Right lobe of liver (tissue), 6 donors: ENCODE measurements at regions not wholly inside any gene's neighbourhood (a gene's known extent, or its start where the extent isn't known, plus 50 kb on each side); places are given as distances from the start of the nearest gene placed in this dataset.
"Not testable (repeated sequence)": the region's sequence is repeated elsewhere in the genome, so short reads cannot be mapped to it uniquely, and the experiment has no call there.

Experiments used
- ATAC-seq, 4 donors: fragments of 200-7000 bp; cut with Tn5 transposase; one replicate each; pipeline ENCODE4 v1.9.1; 2020; ENCODE audit warnings: mild to moderate bottlenecking in 4 of 4, moderate library complexity in 4 of 4
- DNase-seq, 3 donors: peaks; one replicate each; pipeline ENCODE4 v3.0.0-alpha.2; 2020
- H3K27ac ChIP-seq, 3 donors: fragments of 200-600 bp; one replicate each; pipeline ENCODE4 v1.8.0; 2022
- H3K27me3 ChIP-seq, 2 donors: fragments of 200-600 bp; one replicate each; pipeline ENCODE4 v1.8.0; 2022
- H3K36me3 ChIP-seq, 4 donors: fragments of 200-600 bp; sonication (generic) in 1 of 4; one replicate each; pipeline versions ENCODE4 v1.5.1 to v1.8.0; 2017 to 2022; ENCODE audit warnings: control low read depth in 1 of 4
- H3K4me1 ChIP-seq, 4 donors: fragments of 200-600 bp; sonication (generic) in 1 of 4; one replicate each; pipeline versions ENCODE4 v1.5.1 to v1.8.0; 2017 to 2022; ENCODE audit warnings: control low read depth in 1 of 4
- H3K4me3 ChIP-seq, 3 donors: fragments of 200-600 bp; one replicate each; pipeline ENCODE4 v1.8.0; 2022
- H3K9me3 ChIP-seq, 4 donors: fragments of 200-600 bp; sonication (generic) in 1 of 4; one replicate each; pipeline versions ENCODE4 v1.5.1 to v1.8.0; 2017 to 2022; ENCODE audit warnings: control low read depth in 1 of 4
- POLR2A ChIP-seq: fragments of 450-650 bp; IDR thresholded peaks from one replicate; pipeline ENCODE4 v1.6.1; 2017; ENCODE audit warnings: antibody characterized with exemption, mild to moderate bottlenecking
- WGBS: methylation state at CpG from one replicate; pipeline ENCODE4 v1.1.6; 2018; ENCODE audit warnings: low coverage, low lambda C conversion rate; ENCODE audit not compliant: insufficient coverage; ENCODE audit errors: missing lambda C conversion rate; 5-methylcytosine and 5-hydroxymethylcytosine counted together
- intact Hi-C, 2 donors: fragments of 100-400 bp; cut with DNase I; formaldehyde crosslinking; loops; one replicate each; pipeline versions ENCODE4 v1.11.2 to v1.14.1; 2022
- TF ChIP-seq, protein P1 (sequence below), 4 donors: fragments of 200-600 bp in 3 of 4; fragments of 450-650 bp in 1 of 4; IDR thresholded peaks; one replicate each; pipeline versions ENCODE4 v1.5.1 to v1.8.0; 2016 to 2022; ENCODE audit warnings: antibody characterized with exemption in 4 of 4, mild to moderate bottlenecking in 2 of 4
- donor health status: DM: no; HTN: yes; CAD: no.
- donor health status: DM: no; HTN: no; CAD: no.
- donor health status: DM: no; HTN: no; CAD: no.
- donor health status: DM: no; HTN: yes; CAD: no.
- donor health status: DM: no; HTN: yes; CAD: no.

DNA sequence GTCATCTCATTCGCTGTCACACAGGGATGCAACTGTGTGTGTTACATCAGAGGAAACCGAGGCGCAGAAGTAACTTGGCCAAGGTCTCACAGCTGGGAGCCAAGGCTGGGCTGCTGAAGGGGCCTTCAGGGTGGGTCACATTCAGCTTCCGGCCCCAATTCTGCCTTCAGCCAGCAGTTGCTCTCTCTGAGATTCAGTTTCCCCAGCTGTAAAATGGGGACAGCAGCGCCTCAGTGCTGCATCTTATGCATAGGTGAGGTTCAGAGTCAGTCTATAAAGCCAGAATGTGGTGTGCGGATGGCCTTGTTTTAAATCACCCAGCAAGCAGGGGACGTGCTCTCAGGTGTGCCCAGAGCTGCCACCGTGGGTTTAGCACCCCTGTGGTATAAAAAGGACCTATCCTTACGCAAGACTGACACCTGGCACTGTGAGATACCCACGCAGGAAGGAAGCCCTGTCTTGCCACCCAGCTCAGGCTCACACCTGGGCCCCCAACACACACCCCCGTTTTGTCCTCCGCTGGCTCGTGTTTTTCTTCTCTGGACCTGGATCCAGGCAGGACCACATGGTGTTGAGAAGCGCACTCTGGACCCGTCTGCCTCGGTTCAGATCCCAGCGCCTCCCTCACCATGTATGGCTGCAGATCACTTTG is 94.6 kb upstream of the GSE1 start:
- intact Hi-C loops: loop anchor here in 1 of 2 donors (5.0 kb wide), 1 partner anchor 44 kb away; no protein-coding TSS in a partner anchor
- no peak for TF ChIP-seq POLR2A
- TF ChIP-seq, protein P1, sequence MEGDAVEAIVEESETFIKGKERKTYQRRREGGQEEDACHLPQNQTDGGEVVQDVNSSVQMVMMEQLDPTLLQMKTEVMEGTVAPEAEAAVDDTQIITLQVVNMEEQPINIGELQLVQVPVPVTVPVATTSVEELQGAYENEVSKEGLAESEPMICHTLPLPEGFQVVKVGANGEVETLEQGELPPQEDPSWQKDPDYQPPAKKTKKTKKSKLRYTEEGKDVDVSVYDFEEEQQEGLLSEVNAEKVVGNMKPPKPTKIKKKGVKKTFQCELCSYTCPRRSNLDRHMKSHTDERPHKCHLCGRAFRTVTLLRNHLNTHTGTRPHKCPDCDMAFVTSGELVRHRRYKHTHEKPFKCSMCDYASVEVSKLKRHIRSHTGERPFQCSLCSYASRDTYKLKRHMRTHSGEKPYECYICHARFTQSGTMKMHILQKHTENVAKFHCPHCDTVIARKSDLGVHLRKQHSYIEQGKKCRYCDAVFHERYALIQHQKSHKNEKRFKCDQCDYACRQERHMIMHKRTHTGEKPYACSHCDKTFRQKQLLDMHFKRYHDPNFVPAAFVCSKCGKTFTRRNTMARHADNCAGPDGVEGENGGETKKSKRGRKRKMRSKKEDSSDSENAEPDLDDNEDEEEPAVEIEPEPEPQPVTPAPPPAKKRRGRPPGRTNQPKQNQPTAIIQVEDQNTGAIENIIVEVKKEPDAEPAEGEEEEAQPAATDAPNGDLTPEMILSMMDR (IDR thresholded peaks at IDR 0.05): no peak
- Histone ChIP-seq H3K4me3 (no peak overlapping the region), H3K27me3 (no peaks in the 10 kb centered on the region), H3K9me3 (no peaks in the 10 kb centered on the region), H3K27ac (no peak overlapping the region), H3K4me1 (peaks cover 1 to 42% (median 22%) of the 10 kb centered on the region in 4 donors), H3K36me3 (no peaks in the 10 kb centered on the region)
- 83% methylated on average over 7 of the region's 17 CpGs for WGBS
- DNase-seq (no peak), ATAC-seq (no peak)

DNA sequence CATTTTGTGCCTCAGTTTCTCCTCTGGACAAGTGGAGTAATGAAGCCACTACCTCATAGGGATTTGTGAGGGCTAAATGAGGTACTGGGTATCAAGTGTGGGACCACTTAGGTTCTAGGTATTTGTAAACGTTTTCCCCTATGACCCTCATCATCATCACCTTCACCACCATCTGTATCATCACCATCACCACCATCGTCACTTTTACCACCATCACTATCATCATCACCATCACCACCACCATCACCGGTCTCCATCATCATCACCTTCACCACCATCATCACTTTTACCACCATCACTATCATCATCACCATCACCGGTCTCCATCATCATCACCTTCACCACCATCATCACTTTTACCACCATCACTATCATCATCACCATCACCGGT is 94.1 kb upstream of the GSE1 start:
- ATAC-seq, H3K36me3 ChIP-seq, H3K27ac ChIP-seq, H3K9me3 ChIP-seq, H3K4me3 ChIP-seq, DNase-seq, H3K27me3 ChIP-seq: not testable (repeated sequence)
- 72% methylated on average over 5 of the region's 5 CpGs for WGBS
- peaks cover 1 to 44% (median 24%) of the 10 kb centered on the region in 4 donors for H3K4me1 ChIP-seq
- intact Hi-C loops: loop anchor here in 1 of 2 donors (5.0 kb wide), 1 partner anchor 43 kb away; no protein-coding TSS in a partner anchor

DNA sequence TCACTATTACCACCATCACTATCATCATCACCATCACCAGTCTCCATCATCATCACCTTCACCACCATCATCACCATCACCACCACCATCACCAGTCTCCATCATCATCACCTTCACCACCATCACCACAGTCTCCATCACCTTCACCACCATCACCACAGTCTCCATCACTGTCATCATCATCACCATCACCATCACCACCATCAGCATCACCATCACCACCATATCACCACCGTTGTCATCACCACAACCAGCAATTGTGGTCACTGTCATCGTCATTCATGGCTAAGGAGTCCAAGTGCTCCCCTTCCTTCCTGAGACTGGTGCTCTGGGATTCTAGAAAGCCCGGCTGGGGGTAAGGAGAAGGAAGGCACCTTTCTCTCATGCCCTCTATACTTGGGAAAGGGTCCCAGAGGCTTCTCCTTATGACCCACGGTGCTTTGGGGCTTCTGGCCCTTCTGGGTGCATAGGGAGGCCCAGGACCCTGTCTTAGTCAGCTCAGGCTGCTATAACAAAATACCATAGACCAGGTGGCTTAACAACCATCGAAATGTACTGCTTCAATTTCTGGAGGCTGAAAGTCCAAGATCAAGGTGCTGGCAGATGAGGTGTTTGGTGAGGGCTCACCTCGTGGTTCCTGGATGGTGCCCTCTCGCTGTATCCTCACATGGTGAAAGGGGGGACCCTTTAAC is 93.4 kb upstream of the GSE1 start:
- Histone ChIP-seq H3K27me3 (no peaks in the 10 kb centered on the region), H3K27ac (no peak overlapping the region), H3K36me3 (no peaks in the 10 kb centered on the region), H3K4me3 (no peak overlapping the region), H3K9me3 (no peaks in the 10 kb centered on the region), H3K4me1 (peaks cover 1 to 45% (median 24%) of the 10 kb centered on the region in 4 donors)
- intact Hi-C loops: loop anchor here in 1 of 2 donors (5.0 kb wide), 1 partner anchor 43 kb away; no protein-coding TSS in a partner anchor
- ATAC-seq (no peak), DNase-seq (no peak)
- TF ChIP-seq, protein P1 (IDR thresholded peaks at IDR 0.05): no peak
- no peak for TF ChIP-seq POLR2A
- WGBS: 84% methylated on average over 6 of the region's 7 CpGs

DNA sequence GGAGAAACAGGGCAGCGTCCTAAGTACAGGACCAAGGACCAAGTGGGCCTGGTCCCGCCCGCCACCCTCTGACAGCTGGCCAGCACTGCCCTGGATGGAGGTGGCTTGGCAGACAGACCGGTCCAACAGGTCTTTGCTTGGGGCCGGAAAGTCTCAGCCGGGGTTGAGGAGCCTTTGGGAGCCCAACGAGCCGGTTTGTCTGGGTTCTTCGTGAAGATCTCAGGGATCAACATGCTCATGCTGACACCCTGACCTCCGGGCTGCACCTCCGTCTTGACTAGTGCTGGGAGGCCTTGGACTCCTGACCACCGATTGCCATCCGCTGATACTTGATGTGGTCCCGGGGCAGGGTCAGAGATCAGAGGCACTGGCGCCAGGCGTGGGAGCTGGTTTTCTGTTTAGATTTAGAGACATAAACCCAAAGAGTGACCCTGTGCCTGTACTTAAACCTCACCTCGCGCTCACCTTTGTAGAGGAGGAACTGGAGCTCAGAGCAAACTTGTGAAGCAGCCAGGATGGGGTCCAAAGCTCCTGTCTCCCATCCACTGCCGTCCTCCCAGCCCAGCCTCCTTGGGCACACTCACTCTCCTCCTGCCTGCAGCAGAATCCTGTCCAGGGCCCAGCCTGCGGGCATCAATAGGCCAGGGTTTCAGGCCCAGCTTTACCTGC is 92.1 kb upstream of the GSE1 start:
- 40% methylated on average over 4 of the region's 20 CpGs for WGBS

More for the DNA sequence above, 92.1 kb upstream of the GSE1 start:
- peak; percentile 61 to 85 (median 74) for DNase-seq
- H3K27ac ChIP-seq: peak overlapping the region in 2 of 3 donors; percentile 12 to 44
- H3K4me1 ChIP-seq: peaks cover 1 to 49% (median 26%) of the 10 kb centered on the region in 4 donors
- TF ChIP-seq, protein P1 (IDR thresholded peaks at IDR 0.05): no peak
- TF ChIP-seq POLR2A: no peak
- intact Hi-C loops: no loop called here
- no peaks in the 10 kb centered on the region for H3K27me3 ChIP-seq
- H3K4me3 ChIP-seq: no peak overlapping the region
- no peaks in the 10 kb centered on the region for H3K36me3 ChIP-seq
- ATAC-seq: peak in 3 of 4 donors; percentile 1 to 3 (median 2)
- H3K9me3 ChIP-seq: no peaks in the 10 kb centered on the region
